ENCODE measurements at regions not wholly inside any gene's neighbourhood (a gene's known extent, or its start where the extent isn't known, plus 50 kb on each side); places are given as distances from the start of the nearest gene placed in this dataset.

- Mint-ChIP-seq H3K4me3 (peak overlapping the region; percentile 49), H3K36me3 (no peaks in the 10 kb centered on the region), H3K27me3 (ENCODE audit: insufficient read depth, low read depth) (peaks cover 10% of the 10 kb centered on the region), H3K27ac (peak overlapping the region; percentile 54), H3K9me3 (no peaks in the 10 kb centered on the region), H3K4me1 (peaks cover 50% of the 10 kb centered on the region)
- Histone ChIP-seq H3K79me2 (ENCODE audit: low read depth) (no peaks in the 10 kb centered on the region), H3K4me1 (peaks cover 48% of the 10 kb centered on the region), H2AFZ (replicated peaks) (no peak overlapping the region), H3K9ac (no peak overlapping the region), H3K4me3 (no peak overlapping the region), H4K20me1 (ENCODE audit: low read depth) (no peaks in the 10 kb centered on the region), H3K36me3 (no peaks in the 10 kb centered on the region), H3K9me3 (ENCODE audit: low read depth) (no peaks in the 10 kb centered on the region), H3K4me2 (no peak overlapping the region), H3K27me3 (no peaks in the 10 kb centered on the region), H3F3A (ENCODE audit: low read depth) (no peaks in the 10 kb centered on the region), H3K27ac (no peak overlapping the region)
- no peak for DNase-seq (ENCODE audit: low spot score)
- TF ChIP-seq EZH2phosphoT487 (IDR thresholded peaks at IDR 0.05) (no peak), CTCF (IDR thresholded peaks at IDR 0.05) (no peak), EZH2 (IDR thresholded peaks at IDR 0.05) (no peak)
Observed at GRCh38 chr11:113554526-113554925, 79.3 kb upstream of the DRD2 start.

GRCh38 chr11:113553915-113554314 is 78.7 kb upstream of the DRD2 start:
- no peaks in the 10 kb centered on the region for H3F3A ChIP-seq (ENCODE audit: low read depth)
- H3K4me1 Mint-ChIP-seq: peaks cover 49% of the 10 kb centered on the region
- H3K9ac ChIP-seq: no peak overlapping the region
- no peaks in the 10 kb centered on the region for H3K36me3 ChIP-seq
- H3K4me2 ChIP-seq: no peak overlapping the region
- no peak overlapping the region for H2AFZ ChIP-seq (replicated peaks)
- peak overlapping the region; percentile 79 for H3K27ac Mint-ChIP-seq
- H3K9me3 ChIP-seq (ENCODE audit: low read depth): no peaks in the 10 kb centered on the region
- no peaks in the 10 kb centered on the region for H3K27me3 ChIP-seq
- H3K9me3 Mint-ChIP-seq: no peaks in the 10 kb centered on the region
- no peaks in the 10 kb centered on the region for H3K36me3 Mint-ChIP-seq
- H3K4me3 ChIP-seq: no peak overlapping the region
- TF ChIP-seq CTCF (IDR thresholded peaks at IDR 0.05) (peak; percentile 42), EZH2 (IDR thresholded peaks at IDR 0.05) (no peak), EZH2phosphoT487 (IDR thresholded peaks at IDR 0.05) (no peak)
- no peaks in the 10 kb centered on the region for H3K79me2 ChIP-seq (ENCODE audit: low read depth)
- H3K4me3 Mint-ChIP-seq: no peak overlapping the region
- no peak overlapping the region for H3K27ac ChIP-seq
- DNase-seq (ENCODE audit: low spot score): peak; percentile 31
- no peaks in the 10 kb centered on the region for H4K20me1 ChIP-seq (ENCODE audit: low read depth)
- H3K27me3 Mint-ChIP-seq (ENCODE audit: insufficient read depth, low read depth): peaks cover 10% of the 10 kb centered on the region
- H3K4me1 ChIP-seq: peaks cover 45% of the 10 kb centered on the region

GRCh38 chr11:113553235-113553634 is 78.0 kb upstream of the DRD2 start:
- Mint-ChIP-seq H3K27me3 (ENCODE audit: insufficient read depth, low read depth) (peaks cover 10% of the 10 kb centered on the region), H3K4me3 (no peak overlapping the region), H3K36me3 (no peaks in the 10 kb centered on the region), H3K4me1 (peaks cover 46% of the 10 kb centered on the region), H3K9me3 (no peaks in the 10 kb centered on the region), H3K27ac (peak overlapping the region; percentile 5)
- TF ChIP-seq EZH2phosphoT487 (IDR thresholded peaks at IDR 0.05) (no peak), EZH2 (IDR thresholded peaks at IDR 0.05) (no peak), CTCF (IDR thresholded peaks at IDR 0.05) (no peak)
- Histone ChIP-seq H2AFZ (replicated peaks) (no peak overlapping the region), H3K27ac (no peak overlapping the region), H4K20me1 (ENCODE audit: low read depth) (no peaks in the 10 kb centered on the region), H3K79me2 (ENCODE audit: low read depth) (no peaks in the 10 kb centered on the region), H3K4me1 (peaks cover 40% of the 10 kb centered on the region), H3K9ac (no peak overlapping the region), H3K27me3 (no peaks in the 10 kb centered on the region), H3K36me3 (no peaks in the 10 kb centered on the region), H3K4me3 (no peak overlapping the region), H3K9me3 (ENCODE audit: low read depth) (no peaks in the 10 kb centered on the region), H3F3A (ENCODE audit: low read depth) (no peaks in the 10 kb centered on the region), H3K4me2 (no peak overlapping the region)
- peak; percentile 59 for DNase-seq (ENCODE audit: low spot score)

Measured in neural progenitor cell (in vitro differentiated cells).